DOHH2 (cell line): ENCODE measurements at regions not wholly inside any gene's neighbourhood (a gene's known extent, or its start where the extent isn't known, plus 50 kb on each side); places are given as distances from the start of the nearest gene placed in this dataset.

Experiments used
- H3F3A ChIP-seq: fragments of 200-600 bp; sonication (generic), shearing (Covaris generic); 2 replicates; pipeline ENCODE4 v1.6.0; 2016; ENCODE audit warnings: antibody characterized with exemption, mild to moderate bottlenecking; ENCODE audit not compliant: control insufficient read depth, insufficient read depth
- H3K27ac ChIP-seq: fragments of 200-600 bp; sonication (generic); 2 replicates; pipeline ENCODE4 v1.5.1; 2014; ENCODE audit warnings: low read depth, mild to moderate bottlenecking, low read length, moderate library complexity
- H3K27me3 ChIP-seq: fragments of 200-600 bp; sonication (generic); 2 replicates; pipeline ENCODE4 v1.6.1; 2014; ENCODE audit warnings: mild to moderate bottlenecking, low read length, mixed read lengths; ENCODE audit not compliant: control insufficient read depth
- H3K36me3 ChIP-seq: fragments of 200-600 bp; sonication (generic); 2 replicates; pipeline ENCODE4 v1.6.1; 2014; ENCODE audit warnings: mild to moderate bottlenecking, low read length, moderate library complexity, mixed read lengths; ENCODE audit not compliant: control insufficient read depth
- H3K4me1 ChIP-seq: fragments of 200-600 bp; sonication (generic); 2 replicates; pipeline ENCODE4 v1.6.1; 2014; ENCODE audit warnings: mild to moderate bottlenecking, low read length, mixed read lengths; ENCODE audit not compliant: control insufficient read depth
- H3K4me2 ChIP-seq: fragments of 200-600 bp; sonication (generic); 2 replicates; pipeline ENCODE4 v1.6.0; 2014; ENCODE audit warnings: mild to moderate bottlenecking, low read length, moderate library complexity
- H3K4me3 ChIP-seq: fragments of 200-600 bp; sonication (generic); 2 replicates; pipeline ENCODE4 v1.5.1; 2014; ENCODE audit warnings: mild to moderate bottlenecking, low read length, mixed read lengths
- H3K79me2 ChIP-seq: fragments of 200-600 bp; sonication (generic); 2 replicates; pipeline ENCODE4 v1.6.1; 2014; ENCODE audit warnings: mild to moderate bottlenecking, low read length, mixed read lengths; ENCODE audit not compliant: control insufficient read depth
- H3K9me2 ChIP-seq: fragments of 200-600 bp; sonication (generic); replicated peaks from 2 replicates; pipeline ENCODE4 v1.6.1; 2014; ENCODE audit warnings: mild to moderate bottlenecking, low read length, mixed read lengths; ENCODE audit not compliant: control insufficient read depth
- H3K9me3 ChIP-seq: fragments of 200-600 bp; sonication (generic); 2 replicates; pipeline ENCODE4 v1.6.1; 2014; ENCODE audit warnings: antibody characterized with exemption, low read length, mixed read lengths; ENCODE audit not compliant: control insufficient read depth, insufficient read depth
- H4K20me1 ChIP-seq: fragments of 200-600 bp; sonication (generic); 2 replicates; pipeline ENCODE4 v1.6.0; 2014; ENCODE audit warnings: low read depth, mild to moderate bottlenecking, antibody characterized with exemption, low read length, moderate library complexity; ENCODE audit not compliant: control insufficient read depth, insufficient read depth
- CTCF ChIP-seq: fragments of 200-600 bp; sonication (generic); IDR thresholded peaks from one replicate; pipeline ENCODE4 v1.5.1; 2014; ENCODE audit warnings: antibody characterized with exemption, mild to moderate bottlenecking, low read depth, low read length; ENCODE audit not compliant: poor library complexity, severe bottlenecking
- EZH2phosphoT487 ChIP-seq: fragments of 200-600 bp; sonication (generic); IDR thresholded peaks from 2 replicates; pipeline ENCODE4 v1.6.1; 2017; ENCODE audit warnings: borderline replicate concordance, mild to moderate bottlenecking, antibody characterized with exemption, low read length, moderate library complexity, mixed read lengths

GRCh38 chr13:73687929-73688328, 446.3 kb downstream of the KLF12 start:
- TF ChIP-seq CTCF (no peak), EZH2phosphoT487 (no peak)
- Histone ChIP-seq H3K79me2 (no peaks in the 10 kb centered on the region), H3K4me1 (peaks cover 6% of the 10 kb centered on the region; the same call in 1 of the 2 replicates), H3K4me2 (no peak overlapping the region), H3K27me3 (no peaks in the 10 kb centered on the region), H3K27ac (no peak overlapping the region), H3K9me3 (no peaks in the 10 kb centered on the region), H3F3A (no peaks in the 10 kb centered on the region), H3K4me3 (no peak overlapping the region), H3K36me3 (no peaks in the 10 kb centered on the region), H4K20me1 (no peaks in the 10 kb centered on the region), H3K9me2 (no peaks in the 10 kb centered on the region)

- no peaks in the 10 kb centered on the region for H4K20me1 ChIP-seq
- TF ChIP-seq CTCF = no peak
- no peak for TF ChIP-seq EZH2phosphoT487
- H3K36me3 ChIP-seq = no peaks in the 10 kb centered on the region
- H3K79me2 ChIP-seq = no peaks in the 10 kb centered on the region
- no peaks in the 10 kb centered on the region for H3K9me3 ChIP-seq
- no peaks in the 10 kb centered on the region for H3K27me3 ChIP-seq
- H3K9me2 ChIP-seq = no peaks in the 10 kb centered on the region
- no peak overlapping the region for H3K4me3 ChIP-seq
- H3F3A ChIP-seq = no peaks in the 10 kb centered on the region
- peaks cover 6% of the 10 kb centered on the region; the same call in 1 of the 2 replicates for H3K4me1 ChIP-seq
- H3K27ac ChIP-seq = no peak overlapping the region
- no peak overlapping the region for H3K4me2 ChIP-seq
These were observed 447.1 kb downstream of the KLF12 start for GRCh38 chr13:73687087-73687486.

GRCh38 chr13:73684750-73685149, 449.5 kb downstream of the KLF12 start:
- H3K4me1 ChIP-seq = peaks cover 6% of the 10 kb centered on the region; the same call in 1 of the 2 replicates
- no peaks in the 10 kb centered on the region for H3F3A ChIP-seq
- H4K20me1 ChIP-seq = no peaks in the 10 kb centered on the region
- no peak overlapping the region for H3K4me3 ChIP-seq
- no peaks in the 10 kb centered on the region for H3K79me2 ChIP-seq
- H3K9me3 ChIP-seq = no peaks in the 10 kb centered on the region
- H3K9me2 ChIP-seq = no peaks in the 10 kb centered on the region
- H3K4me2 ChIP-seq = no peak overlapping the region
- TF ChIP-seq EZH2phosphoT487 (no peak), CTCF (no peak)
- no peaks in the 10 kb centered on the region for H3K27me3 ChIP-seq
- no peak overlapping the region for H3K27ac ChIP-seq
- H3K36me3 ChIP-seq = no peaks in the 10 kb centered on the region
